SIG-M5 treated with dmso at 0.1 percent for 504 hours (cell line): ENCODE measurements at regions not wholly inside any gene's neighbourhood (a gene's known extent, or its start where the extent isn't known, plus 50 kb on each side); places are given as distances from the start of the nearest gene placed in this dataset.

Experiments used
- DNase-seq: peaks from one replicate; lab custom pipeline; 2025; ENCODE audit not compliant: unreplicated experiment; lab: John Stamatoyannopoulos, UW

DNA sequence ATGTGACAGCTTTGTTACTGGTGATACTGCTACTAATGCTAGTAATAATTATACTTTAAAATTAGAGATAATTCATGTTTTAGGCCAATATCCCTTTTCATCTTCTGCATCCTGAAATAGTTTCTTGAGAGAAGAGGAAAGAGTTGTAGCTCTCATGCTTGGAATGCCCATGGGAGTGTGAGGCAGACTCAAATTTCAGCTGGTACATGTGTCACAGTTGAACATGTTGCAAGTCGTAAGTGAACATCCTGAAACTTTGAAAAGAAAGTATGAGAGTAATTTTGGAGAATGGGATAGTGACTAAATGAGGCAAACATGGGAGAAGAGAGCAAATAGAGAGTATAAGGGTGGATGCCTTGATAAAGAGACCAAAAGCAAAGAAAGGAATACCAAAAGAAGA, 168.0 kb downstream of the TMTC3 start:
- no peak for DNase-seq

- no peak for DNase-seq
Observed at GRCh38 chr12:88310666-88311065, 168.6 kb downstream of the TMTC3 start.

DNA sequence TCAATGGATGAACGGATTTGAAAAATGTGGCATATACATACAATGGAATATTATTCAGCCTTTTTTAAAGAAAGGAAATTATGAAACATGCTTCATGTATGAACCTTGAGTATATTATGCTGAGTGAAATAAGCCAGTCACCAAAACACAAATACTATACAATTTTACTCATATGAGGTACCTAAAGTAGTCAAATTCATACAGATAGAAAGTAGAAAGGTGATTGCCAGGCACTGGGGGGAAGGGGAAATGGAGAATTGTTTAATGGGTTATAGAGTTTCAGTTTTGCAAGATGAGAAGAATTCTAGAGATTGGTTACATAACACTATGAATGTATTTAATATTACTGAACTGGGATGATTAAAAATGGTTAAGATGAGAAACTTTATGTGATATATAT, 171.4 kb downstream of the TMTC3 start:
- no peak for DNase-seq

DNA sequence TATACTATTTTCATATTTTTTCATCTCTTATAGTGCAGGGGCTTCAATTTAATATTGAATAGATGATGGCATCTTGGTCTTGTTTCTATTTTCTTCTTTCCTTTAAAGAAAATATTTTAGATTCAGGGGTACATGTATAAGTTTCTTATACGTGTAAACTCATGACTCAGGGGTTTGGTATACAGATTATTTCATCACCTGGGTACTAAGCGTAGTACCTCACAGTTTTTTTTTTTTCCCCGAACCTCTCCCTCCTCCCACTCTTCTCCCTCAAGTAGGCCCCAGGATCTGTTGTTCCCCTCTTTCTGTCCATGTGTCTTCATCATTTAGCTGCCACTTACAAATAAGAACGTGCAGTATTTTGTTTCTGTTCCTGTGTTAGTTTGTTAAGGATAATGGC, 172.6 kb downstream of the TMTC3 start:
- DNase-seq: no peak

DNA sequence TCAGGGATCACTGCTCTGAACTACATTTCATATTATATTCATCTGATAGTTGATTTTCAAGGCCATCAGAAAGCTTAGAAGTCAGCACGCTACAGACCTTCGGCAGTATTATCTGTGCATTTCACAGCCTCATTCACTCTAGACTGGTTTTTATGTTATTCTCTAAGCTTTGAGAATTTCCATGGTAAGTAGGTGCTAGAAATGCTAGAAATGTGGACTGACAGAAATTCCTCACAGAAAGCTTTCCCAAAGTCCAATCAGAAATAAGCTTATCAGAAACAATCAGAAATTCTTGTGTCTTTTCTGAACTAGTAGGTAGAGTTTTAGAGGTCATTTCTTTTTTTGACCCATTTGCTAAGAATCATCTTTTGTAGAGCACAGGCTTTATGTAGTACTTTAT, 176.6 kb downstream of the TMTC3 start:
- DNase-seq: no peak

- DNase-seq: no peak
Observed at GRCh38 chr12:88325076-88325815, 183.1 kb downstream of the TMTC3 start.

DNA sequence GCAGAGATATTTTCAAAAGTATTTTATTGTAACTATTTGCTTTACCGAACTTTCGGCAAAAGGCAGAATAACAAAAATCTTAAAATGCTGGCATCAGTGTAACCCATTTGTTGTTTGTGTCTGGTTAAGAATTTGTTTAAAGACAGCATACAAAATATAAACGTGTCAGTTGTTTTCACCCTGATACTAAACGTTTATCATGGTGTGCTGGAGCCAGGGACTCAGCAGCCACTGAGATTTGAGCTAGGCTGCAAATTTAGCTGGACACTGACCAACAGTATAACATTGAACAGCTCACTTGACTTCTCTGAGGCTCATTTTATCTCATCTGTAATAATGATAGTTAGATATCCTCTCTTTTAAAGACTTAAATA, 183.7 kb downstream of the TMTC3 start:
- DNase-seq: no peak

- DNase-seq: no peak
Observed at GRCh38 chr12:88327276-88327675, 185.2 kb downstream of the TMTC3 start.

- DNase-seq: no peak
Observed at GRCh38 chr12:88328090-88328489, 186.0 kb downstream of the TMTC3 start.

DNA sequence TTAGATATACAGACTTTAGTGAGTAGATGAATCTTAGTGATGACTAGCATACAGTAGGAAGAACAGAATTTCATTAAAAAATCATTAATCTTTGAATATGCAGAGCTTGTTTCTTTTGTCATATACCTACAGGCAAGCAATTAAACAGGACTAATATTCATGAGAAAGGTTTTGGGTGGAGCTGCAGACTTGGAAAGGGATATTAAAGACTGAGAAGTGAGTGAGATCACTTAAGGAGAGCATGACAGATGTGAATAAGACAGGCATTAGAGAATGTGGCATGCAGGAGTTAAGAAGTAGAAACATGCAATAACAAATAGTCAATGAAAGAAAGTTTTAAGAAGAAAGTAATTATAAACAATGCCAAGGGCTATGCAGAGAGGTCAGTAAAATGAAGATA, 187.7 kb downstream of the TMTC3 start:
- DNase-seq: no peak

- DNase-seq: no peak
Observed at GRCh38 chr12:88334271-88334670, 192.2 kb downstream of the TMTC3 start.

- no peak for DNase-seq
Observed at GRCh38 chr12:88336076-88336739, 194.1 kb downstream of the TMTC3 start.

GRCh38 chr12:88338486-88338885, 196.4 kb downstream of the TMTC3 start:
- DNase-seq: no peak

DNA sequence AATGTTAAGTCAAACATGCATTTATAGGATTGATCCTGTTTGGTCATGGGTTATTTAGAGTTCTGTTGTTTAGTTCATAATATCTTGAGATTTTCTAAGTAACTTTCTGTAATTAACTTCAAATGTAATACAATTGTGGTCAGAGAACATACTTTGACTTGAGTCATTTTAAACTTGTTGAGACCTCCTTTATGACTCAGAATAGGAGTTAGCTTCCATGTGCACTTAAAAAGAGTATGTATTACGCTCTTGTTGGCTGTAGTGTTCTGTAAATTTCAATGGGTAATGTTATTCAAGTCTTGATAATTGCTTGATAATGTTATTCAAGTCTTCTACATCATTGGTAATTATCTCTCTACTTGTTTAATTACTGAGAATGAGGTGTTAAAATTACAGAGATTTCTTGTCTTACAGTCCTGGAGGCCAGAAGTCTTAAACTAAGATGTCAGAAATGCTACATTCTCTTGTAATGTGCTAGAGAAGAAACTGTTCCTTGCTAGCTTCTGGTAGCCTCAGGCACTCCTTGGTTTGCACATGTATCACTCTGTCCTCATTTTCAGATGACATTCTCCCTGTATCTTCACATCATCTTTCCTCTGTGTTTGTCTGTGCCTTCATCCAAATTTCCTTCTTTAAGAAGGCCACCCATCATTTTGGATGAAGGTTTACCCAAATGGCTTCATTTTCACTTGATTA, 197.3 kb downstream of the TMTC3 start:
- no peak for DNase-seq

GRCh38 chr12:88339966-88340365, 197.9 kb downstream of the TMTC3 start:
- DNase-seq: no peak

DNA sequence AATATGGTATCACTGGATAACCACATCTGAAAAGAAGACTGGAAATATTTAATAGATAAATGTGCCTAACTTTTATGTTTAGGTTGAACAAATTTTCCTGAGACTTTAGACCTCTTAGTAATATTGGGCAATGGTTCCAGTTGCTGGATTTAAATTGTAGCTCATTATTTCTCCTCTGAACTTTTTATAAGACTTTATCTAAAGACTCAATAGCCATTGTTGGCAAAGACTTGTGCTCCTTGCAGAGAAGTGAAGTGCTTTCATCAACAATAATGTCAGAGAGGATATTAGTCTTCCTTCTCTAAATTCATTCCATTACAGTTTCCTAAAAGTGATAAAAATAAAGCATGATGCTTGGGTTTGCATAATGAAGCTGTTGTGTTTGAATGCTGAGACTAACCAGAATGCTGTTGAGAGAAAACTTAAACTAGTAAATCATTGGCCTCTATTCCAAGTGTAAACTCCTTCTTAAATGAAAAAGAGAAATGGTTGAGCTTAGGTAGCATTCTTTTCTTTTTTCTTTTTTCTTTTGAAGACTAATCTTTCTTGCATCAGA, 200.2 kb downstream of the TMTC3 start:
- no peak for DNase-seq

GRCh38 chr12:88351146-88351545, 209.0 kb downstream of the TMTC3 start:
- DNase-seq: no peak

- no peak for DNase-seq
Observed at GRCh38 chr12:88354691-88355090, 212.6 kb downstream of the TMTC3 start.

DNA sequence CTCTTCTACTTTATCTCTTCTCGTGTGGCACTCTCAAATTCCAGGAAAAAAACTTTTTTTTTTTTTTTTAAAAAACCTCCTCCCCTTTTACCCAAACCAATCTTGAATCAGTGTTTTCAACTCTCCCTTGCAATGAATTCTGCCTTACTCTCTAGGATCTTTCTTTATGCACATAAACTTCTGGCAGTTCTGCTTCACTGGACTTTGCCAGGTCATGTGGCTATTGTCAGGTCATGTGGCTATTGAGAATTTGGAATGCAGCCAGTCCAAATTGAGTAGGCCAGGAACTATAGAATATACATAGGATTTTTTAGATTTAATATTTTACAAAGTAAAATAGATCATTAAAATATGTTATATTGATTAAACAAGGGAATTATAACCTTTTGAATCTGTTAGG, 218.2 kb downstream of the TMTC3 start:
- DNase-seq: no peak

DNA sequence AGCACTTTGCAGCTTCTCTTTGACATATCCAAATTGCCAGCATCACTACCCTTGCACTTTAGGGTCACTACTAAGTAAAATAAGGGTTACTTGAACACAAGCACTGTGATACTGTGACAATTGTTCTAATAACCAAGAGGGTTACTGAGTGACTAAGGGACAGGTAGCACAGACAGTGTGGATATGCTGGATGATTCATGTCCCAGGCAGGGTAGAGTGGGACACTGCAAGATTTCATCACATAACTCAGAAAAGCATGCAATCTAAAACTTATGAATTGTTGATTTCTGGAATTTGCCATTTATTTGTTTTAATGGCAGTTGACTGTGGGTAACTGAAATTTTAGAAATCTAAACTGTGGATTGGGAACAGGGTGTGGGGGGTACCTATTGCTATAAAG, 218.8 kb downstream of the KITLG start:
- DNase-seq: no peak

- DNase-seq: no peak
Observed at GRCh38 chr12:88362439-88362838, 217.8 kb downstream of the KITLG start.

DNA sequence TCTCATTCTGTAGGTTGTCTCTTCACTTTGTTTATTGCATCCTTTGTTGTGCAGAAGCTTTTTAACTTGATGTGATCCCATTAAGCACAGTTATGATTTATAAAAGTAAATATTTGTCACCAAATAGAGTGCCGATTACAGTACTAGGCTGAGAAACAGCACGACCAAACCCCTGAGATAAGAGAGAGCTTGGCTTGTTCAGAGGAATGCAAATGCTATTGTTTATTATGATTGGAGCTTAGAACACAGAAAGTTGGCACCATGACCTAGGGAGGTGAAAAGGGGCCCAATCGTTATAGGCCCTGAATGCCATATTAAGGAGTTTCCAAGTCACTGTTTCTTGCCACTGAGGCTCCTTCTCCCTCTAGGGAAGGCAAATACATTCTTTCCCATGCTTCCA, 214.9 kb downstream of the KITLG start:
- no peak for DNase-seq
